GM23248 (cell line): ENCODE measurements at regions not wholly inside any gene's neighbourhood (a gene's known extent, or its start where the extent isn't known, plus 50 kb on each side); places are given as distances from the start of the nearest gene placed in this dataset.

Source experiments
- EZH2 ChIP-seq: fragments of 200-600 bp; sonication (generic); IDR thresholded peaks from 2 replicates; pipeline ENCODE4 v1.6.1; 2018; ENCODE audit warnings: antibody characterized with exemption, mild to moderate bottlenecking; ENCODE audit not compliant: insufficient read depth, poor library complexity, severe bottlenecking
- EZH2phosphoT487 ChIP-seq: fragments of 200-600 bp; sonication (generic); IDR thresholded peaks from 2 replicates; pipeline ENCODE4 v1.6.1; 2018; ENCODE audit warnings: antibody characterized with exemption, moderate library complexity, mild to moderate bottlenecking, low read depth; ENCODE audit not compliant: insufficient read depth

GRCh38 chr1:106121728-106122127 is 934.7 kb upstream of the PRMT6 start:
- TF ChIP-seq EZH2: no peak
- TF ChIP-seq EZH2phosphoT487: no peak
